Superior temporal gyrus (tissue), 1 donor: ENCODE measurements at regions not wholly inside any gene's neighbourhood (a gene's known extent, or its start where the extent isn't known, plus 50 kb on each side); places are given as distances from the start of the nearest gene placed in this dataset.
"Not testable (repeated sequence)": the region's sequence is repeated elsewhere in the genome, so short reads cannot be mapped to it uniquely, and the experiment has no call there.

Source experiments
- DNase-seq: peaks from one replicate; pipeline ENCODE4 v3.0.0-alpha.2; 2016; ENCODE audit errors: extremely low spot score

DNA sequence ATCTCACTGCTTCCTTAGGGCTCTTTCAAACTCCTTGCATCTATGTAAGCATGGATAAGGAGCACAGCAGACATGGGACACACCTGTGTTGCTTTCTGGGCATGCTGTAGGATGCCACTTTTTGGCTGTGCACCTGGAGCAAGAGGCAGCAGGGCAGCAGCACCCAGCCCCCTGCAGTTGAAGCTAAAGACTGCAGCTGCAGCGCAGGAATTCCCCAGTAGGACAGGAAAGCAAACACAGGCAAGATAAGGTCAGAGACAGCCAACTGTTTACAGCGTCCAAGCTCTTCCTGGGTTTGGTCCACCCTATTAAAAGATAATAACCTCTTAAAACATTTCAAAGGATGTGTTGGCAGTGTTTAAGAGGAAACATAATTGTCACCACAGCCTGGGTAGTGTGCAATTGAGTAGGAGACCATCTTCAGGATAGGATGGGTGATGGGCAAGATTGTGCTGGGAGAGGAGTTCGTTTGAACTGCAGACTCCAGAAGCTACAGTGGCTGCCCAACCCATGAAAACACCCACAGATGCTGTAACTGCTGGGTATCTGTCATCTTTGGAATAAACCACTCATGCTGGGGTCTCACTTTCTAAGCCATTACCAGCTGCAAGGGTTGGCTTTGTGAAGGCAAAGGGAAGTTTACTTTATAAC is 242.3 kb upstream of the PLGLB1 start:
- DNase-seq: not testable (repeated sequence)

DNA sequence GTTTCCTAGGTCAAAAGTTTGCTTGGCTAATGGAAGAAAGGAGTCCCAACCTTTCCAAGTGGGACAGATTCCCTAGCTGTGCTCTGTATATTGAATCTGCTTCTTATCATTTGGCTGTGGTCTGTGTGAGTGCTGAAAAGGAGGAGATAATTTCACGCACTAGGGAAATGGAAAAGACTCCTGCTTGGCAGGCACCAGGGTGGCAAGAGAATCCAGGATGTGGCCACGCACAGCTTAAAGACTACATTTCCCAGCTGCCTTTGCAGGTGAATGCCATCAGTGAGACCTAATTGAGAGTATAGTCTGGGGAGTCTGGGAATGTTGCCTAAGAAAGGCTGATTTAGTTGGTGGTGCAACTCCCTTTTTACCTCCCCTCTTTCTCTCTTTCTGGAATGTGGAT is 253.5 kb upstream of the PLGLB1 start:
- DNase-seq: not testable (repeated sequence)

DNA sequence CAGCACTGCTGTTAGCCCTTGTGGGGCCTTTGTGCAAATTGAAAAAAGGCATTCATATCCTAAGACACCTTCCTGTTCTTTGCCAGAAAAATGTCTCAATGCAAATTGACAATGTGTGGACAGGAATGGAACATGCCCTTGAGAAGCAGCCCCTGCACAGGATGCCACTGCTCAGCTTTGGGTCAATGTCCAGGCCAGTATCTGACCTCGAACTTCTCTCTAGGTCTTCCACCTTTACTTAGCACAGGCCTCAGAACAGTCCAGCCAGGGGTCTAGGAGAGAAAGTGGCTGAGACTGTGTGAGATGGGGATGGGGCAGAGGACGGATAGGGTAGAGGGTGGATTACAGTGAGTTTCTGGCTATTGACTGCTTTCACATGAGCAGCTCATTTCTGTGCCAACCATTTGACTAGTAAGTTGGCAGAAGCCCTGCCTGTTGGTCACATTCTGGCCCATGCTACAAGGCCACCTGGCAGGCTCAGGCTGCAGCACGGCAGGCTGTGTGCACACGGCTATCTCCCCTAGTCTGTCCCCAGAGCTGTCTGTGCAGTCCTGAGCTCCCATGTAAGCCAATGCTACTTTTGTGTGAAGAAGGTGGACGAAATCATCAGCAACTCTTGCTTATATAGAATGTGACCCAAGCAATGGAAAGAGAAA is 254.5 kb upstream of the PLGLB1 start:
- DNase-seq: not testable (repeated sequence)

DNA sequence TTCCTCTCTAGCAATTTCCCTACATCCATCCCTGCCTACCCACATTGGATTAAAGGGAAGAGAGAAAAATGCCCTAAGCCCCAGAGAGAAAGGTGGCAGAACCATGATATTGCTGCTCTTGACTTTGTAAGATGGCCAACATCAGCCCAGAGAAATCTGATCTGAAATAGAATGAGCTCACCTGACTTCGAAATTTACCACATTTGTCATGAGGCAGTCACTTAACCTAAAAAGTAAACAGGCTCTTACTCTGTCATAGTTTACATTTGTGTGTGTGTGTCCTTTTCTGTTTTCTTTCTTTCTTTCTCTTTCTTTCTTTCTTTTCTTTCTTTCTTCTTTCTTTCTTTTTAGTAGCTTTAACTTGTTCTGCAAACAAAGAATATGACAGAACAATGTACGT is 255.0 kb upstream of the PLGLB1 start:
- DNase-seq: not testable (repeated sequence)

GRCh38 chr2:87277734-87278133 is 256.1 kb upstream of the PLGLB1 start:
- not testable (repeated sequence) for DNase-seq

DNA sequence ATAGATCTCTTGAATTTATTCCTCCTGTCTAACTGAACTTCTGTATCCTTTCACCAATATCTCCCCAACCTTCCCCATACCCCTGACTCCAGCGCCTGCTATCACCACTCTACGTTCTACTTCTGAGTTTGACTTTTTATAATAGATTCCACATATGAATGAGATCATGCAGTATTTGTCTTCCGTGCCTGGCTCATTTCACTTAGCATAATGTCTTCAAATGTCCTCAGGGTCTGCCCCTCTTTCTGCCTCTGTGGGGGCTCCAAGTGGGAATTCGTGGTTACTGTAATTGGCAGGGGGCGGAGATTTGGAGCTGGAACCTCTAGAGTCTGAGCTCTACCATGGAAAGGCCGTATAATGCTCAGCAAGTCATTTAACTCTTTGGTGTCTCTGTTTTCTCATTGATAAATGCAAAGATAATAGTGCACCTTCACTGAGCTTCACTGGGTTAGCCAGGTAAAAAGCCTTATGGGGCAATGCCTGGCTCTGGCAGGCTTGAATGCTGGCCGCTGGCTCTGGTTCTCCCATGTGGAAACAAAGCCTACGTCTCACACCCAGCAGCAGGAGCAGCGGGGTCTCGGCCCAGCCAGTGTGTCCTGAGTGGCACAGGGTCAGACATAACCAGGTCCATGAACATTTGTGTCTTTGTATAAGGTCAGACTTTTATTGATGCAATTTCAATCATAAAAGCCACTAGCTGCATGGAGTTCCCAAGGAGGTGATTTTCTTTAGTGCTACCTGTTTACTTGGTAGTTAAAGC is 259.1 kb upstream of the PLGLB1 start:
- not testable (repeated sequence) for DNase-seq

GRCh38 chr2:87283735-87284470 is 262.3 kb upstream of the PLGLB1 start:
- DNase-seq: not testable (repeated sequence)

- DNase-seq: not testable (repeated sequence)
These were observed 262.8 kb upstream of the PLGLB1 start for GRCh38 chr2:87284471-87284772.

DNA sequence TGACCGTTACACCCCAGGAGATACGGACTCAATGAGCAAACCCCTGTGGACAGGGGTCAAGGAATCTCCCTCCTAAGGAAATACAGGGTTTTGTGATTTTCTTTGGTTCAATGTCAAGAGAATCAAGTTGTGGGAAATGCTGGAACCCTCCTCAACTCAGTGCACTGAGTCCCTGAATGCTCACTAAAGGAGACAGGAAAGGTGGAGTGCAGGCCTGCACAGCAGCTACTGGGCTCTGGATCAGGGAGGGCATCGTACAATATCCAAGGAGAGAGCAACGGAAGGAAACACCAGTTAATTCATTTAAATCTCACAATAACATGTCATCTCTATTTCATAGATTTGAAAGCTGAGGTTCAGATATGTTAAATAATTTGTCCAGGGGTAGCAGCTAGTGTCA is 263.5 kb upstream of the PLGLB1 start:
- DNase-seq: not testable (repeated sequence)

- DNase-seq: not testable (repeated sequence)
These were observed 269.1 kb upstream of the PLGLB1 start for GRCh38 chr2:87290566-87291307.

- DNase-seq: not testable (repeated sequence)
These were observed 270.0 kb upstream of the PLGLB1 start for GRCh38 chr2:87291400-87292200.

DNA sequence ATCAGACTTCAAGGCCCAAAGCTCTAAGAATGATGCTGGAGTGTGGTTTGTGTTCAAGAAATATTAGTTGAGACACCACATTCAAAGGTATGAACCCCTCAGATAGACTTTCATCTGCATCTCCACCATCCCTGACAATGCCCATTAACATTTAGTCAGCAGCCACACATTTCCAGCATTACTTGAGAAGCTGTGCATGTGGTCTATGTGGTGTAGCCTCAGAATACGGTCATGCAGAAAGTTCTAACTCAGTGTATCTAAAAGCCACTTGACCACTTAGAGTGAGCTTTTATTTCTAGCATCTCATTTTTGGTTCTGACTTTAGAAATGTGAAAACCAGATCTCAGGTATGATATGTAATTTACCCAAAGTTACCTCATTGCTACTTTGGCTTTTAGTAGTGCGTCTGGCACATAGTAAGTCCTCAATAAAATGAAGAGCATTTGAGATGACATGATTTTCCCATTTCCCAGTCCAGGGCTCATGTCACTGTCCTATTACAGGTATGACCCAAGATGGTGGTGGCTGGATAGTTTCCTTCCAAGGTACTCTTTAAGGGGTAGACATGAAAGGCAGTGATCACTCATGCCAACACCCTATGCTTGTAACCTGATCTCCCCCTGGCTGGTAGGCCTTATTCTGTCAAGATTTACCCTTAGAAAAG is 272.4 kb upstream of the PLGLB1 start:
- not testable (repeated sequence) for DNase-seq

GRCh38 chr2:87295135-87295534 is 273.5 kb upstream of the PLGLB1 start:
- not testable (repeated sequence) for DNase-seq

- DNase-seq: not testable (repeated sequence)
These were observed 279.7 kb upstream of the PLGLB1 start for GRCh38 chr2:87301349-87301748.

GRCh38 chr2:87301871-87302270 is 280.2 kb upstream of the PLGLB1 start:
- DNase-seq: not testable (repeated sequence)

- not testable (repeated sequence) for DNase-seq
These were observed 287.0 kb upstream of the PLGLB1 start for GRCh38 chr2:87308621-87309020.

DNA sequence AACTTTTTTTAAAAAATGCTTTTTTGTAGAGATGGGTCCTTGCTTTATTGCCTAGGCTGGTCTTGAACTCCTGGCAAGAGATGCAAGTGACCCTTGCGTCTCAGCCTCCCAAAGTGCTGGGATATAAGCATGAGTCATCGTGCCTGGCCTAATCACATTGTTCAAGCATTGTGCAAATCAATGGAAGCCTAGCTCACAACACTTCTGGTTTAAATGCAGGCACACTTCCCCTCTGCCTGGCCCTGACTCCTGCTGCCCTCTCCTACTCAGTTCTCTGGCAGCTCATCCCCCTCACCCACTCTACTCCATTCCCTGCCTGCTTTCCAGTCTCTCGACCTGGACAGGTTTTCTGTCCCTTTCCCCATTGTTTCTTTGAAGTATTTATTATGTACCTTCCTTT is 288.1 kb upstream of the PLGLB1 start:
- not testable (repeated sequence) for DNase-seq

- DNase-seq: not testable (repeated sequence)
These were observed 290.3 kb upstream of the PLGLB1 start for GRCh38 chr2:87311896-87312441.

DNA sequence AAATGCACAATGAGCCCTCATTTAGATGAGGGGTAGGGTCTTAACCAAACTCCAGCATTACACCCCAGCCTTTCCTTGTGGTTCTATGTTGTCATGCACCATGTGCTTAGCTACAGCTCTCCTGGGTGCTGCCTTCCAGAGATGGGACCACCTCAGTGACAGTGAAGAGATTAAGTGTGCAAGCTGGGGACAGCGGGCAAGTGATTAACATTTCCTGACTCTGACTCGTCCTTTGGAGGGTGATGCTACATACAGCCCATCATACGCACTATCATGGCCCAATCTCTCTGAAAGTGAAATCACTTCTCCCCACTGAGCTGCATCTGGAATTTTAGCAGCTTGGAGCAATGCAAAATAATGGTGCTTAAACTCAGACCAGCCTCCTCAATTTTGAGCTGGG is 293.0 kb upstream of the PLGLB1 start:
- DNase-seq: not testable (repeated sequence)
